Astrocyte (in vitro differentiated cells and primary cell): ENCODE measurements at regions not wholly inside any gene's neighbourhood (a gene's known extent, or its start where the extent isn't known, plus 50 kb on each side); places are given as distances from the start of the nearest gene placed in this dataset.

Source experiments
- DNase-seq: peaks from one replicate; pipeline ENCODE4 v3.0.0-alpha.2; 2010; ENCODE audit warnings: low read depth
- FAIRE-seq: peaks from 2 replicates; lab custom pipeline; 2011; peaks lifted over from hg19 to GRCh38; lab: Jason Lieb, UNC
- H2AFZ ChIP-seq: 2 replicates; pipeline ENCODE4 v1.6.0; 2012; ENCODE audit warnings: low read depth, low read length, inconsistent platforms
- H3K27ac ChIP-seq: 2 replicates; pipeline ENCODE4 v1.5.1; 2011; ENCODE audit warnings: low read depth, low read length, inconsistent platforms
- H3K27me3 ChIP-seq: 2 replicates; pipeline ENCODE4 v1.6.0; 2011; ENCODE audit warnings: low read length, inconsistent platforms; ENCODE audit not compliant: insufficient read depth
- H3K36me3 ChIP-seq: 2 replicates; pipeline ENCODE4 v1.5.1; 2011; ENCODE audit warnings: low read length, inconsistent platforms; ENCODE audit not compliant: insufficient read depth
- H3K4me1 ChIP-seq: 2 replicates; pipeline ENCODE4 v1.5.1; 2011; ENCODE audit warnings: low read length, inconsistent platforms; ENCODE audit not compliant: insufficient read depth
- H3K4me2 ChIP-seq: 2 replicates; pipeline ENCODE4 v1.6.0; 2012; ENCODE audit warnings: low read length, inconsistent platforms
- H3K4me3 ChIP-seq: 2 replicates; pipeline ENCODE4 v1.5.1; 2011; ENCODE audit warnings: low read depth, mild to moderate bottlenecking, low read length, inconsistent platforms; ENCODE audit not compliant: insufficient read depth
- H3K79me2 ChIP-seq: 2 replicates; pipeline ENCODE4 v1.6.0; 2012; ENCODE audit warnings: mild to moderate bottlenecking, low read length, inconsistent platforms; ENCODE audit not compliant: insufficient read depth
- H3K9ac ChIP-seq: 2 replicates; pipeline ENCODE4 v1.6.0; 2012; ENCODE audit warnings: mild to moderate bottlenecking, low read length, inconsistent platforms
- H3K9me3 ChIP-seq: 2 replicates; pipeline ENCODE4 v1.5.1; 2012; ENCODE audit warnings: low read depth, mild to moderate bottlenecking, low read length, inconsistent platforms; ENCODE audit not compliant: insufficient read depth
- H4K20me1 ChIP-seq: 2 replicates; pipeline ENCODE4 v1.6.0; 2012; ENCODE audit warnings: low read length, inconsistent platforms; ENCODE audit not compliant: insufficient read depth
- H3K27ac Mint-ChIP-seq: one replicate; pipeline ENCODE4 v1.8.0; 2021; ENCODE audit warnings: mild to moderate bottlenecking, mixed read lengths; ENCODE audit not compliant: unreplicated experiment
- H3K27me3 Mint-ChIP-seq: one replicate; pipeline ENCODE4 v1.8.0; 2021; ENCODE audit warnings: low read depth, mixed read lengths; ENCODE audit not compliant: unreplicated experiment
- H3K36me3 Mint-ChIP-seq: one replicate; pipeline ENCODE4 v1.8.0; 2021; ENCODE audit warnings: low read depth, mixed read lengths; ENCODE audit not compliant: unreplicated experiment
- H3K4me1 Mint-ChIP-seq: one replicate; pipeline ENCODE4 v1.8.0; 2021; ENCODE audit warnings: low read depth, mixed read lengths; ENCODE audit not compliant: unreplicated experiment
- H3K4me3 Mint-ChIP-seq: one replicate; pipeline ENCODE4 v1.8.0; 2021; ENCODE audit warnings: mild to moderate bottlenecking, moderate library complexity, mixed read lengths; ENCODE audit not compliant: unreplicated experiment
- H3K9me3 Mint-ChIP-seq: one replicate; pipeline ENCODE4 v1.8.0; 2021; ENCODE audit warnings: mild to moderate bottlenecking, mixed read lengths; ENCODE audit not compliant: unreplicated experiment
- CTCF ChIP-seq: IDR thresholded peaks from 2 replicates; pipeline ENCODE4 v1.5.1; 2011; ENCODE audit warnings: low read depth, mild to moderate bottlenecking, inconsistent platforms, low read length, moderate library complexity; ENCODE audit not compliant: insufficient read depth
- EZH2 ChIP-seq: IDR thresholded peaks from 2 replicates; pipeline ENCODE4 v1.6.1; 2012; ENCODE audit warnings: mild to moderate bottlenecking, low read length, inconsistent platforms; ENCODE audit not compliant: insufficient read depth

- Mint-ChIP-seq H3K27me3 (peaks cover 10% of the 10 kb centered on the region), H3K9me3 (no peaks in the 10 kb centered on the region)
- no peak overlapping the region for H2AFZ ChIP-seq
These were observed 142.7 kb downstream of the HRH4 start for GRCh38 chr18:24603151-24603550.

GRCh38 chr18:24605444-24605843, 145.0 kb downstream of the HRH4 start:
- H3K9ac ChIP-seq = no peak overlapping the region
- H3K4me2 ChIP-seq = no peak overlapping the region
- H3K9me3 Mint-ChIP-seq = no peaks in the 10 kb centered on the region
- H4K20me1 ChIP-seq = no peaks in the 10 kb centered on the region
- peaks cover 1% of the 10 kb centered on the region for H3K27me3 Mint-ChIP-seq
- H3K27ac ChIP-seq = no peak overlapping the region
- H3K36me3 ChIP-seq = no peaks in the 10 kb centered on the region
- no peaks in the 10 kb centered on the region for H3K36me3 Mint-ChIP-seq
- no peaks in the 10 kb centered on the region for H3K9me3 ChIP-seq
- H3K27me3 ChIP-seq = no peaks in the 10 kb centered on the region
- no peak overlapping the region for H3K4me3 Mint-ChIP-seq
- DNase-seq (no peak), FAIRE-seq (no peak)
- no peaks in the 10 kb centered on the region for H3K79me2 ChIP-seq
- no peak overlapping the region for H3K27ac Mint-ChIP-seq
- H3K4me3 ChIP-seq = no peak overlapping the region
- no peak for TF ChIP-seq CTCF
- TF ChIP-seq EZH2 = no peak
- H2AFZ ChIP-seq = no peak overlapping the region
- H3K4me1 ChIP-seq = no peaks in the 10 kb centered on the region
- H3K4me1 Mint-ChIP-seq = no peaks in the 10 kb centered on the region

More at GRCh38 chr18:24603151-24603550, 142.7 kb downstream of the HRH4 start:
- H3K79me2 ChIP-seq = no peaks in the 10 kb centered on the region
- H3K36me3 Mint-ChIP-seq = no peaks in the 10 kb centered on the region
- peak overlapping the region; percentile 13 for H3K27ac Mint-ChIP-seq
- no peaks in the 10 kb centered on the region for H3K4me1 Mint-ChIP-seq
- H3K4me1 ChIP-seq = no peaks in the 10 kb centered on the region
- no peak overlapping the region for H3K27ac ChIP-seq
- DNase-seq = no peak
- FAIRE-seq = no peak
- H3K36me3 ChIP-seq = no peaks in the 10 kb centered on the region
- H3K4me2 ChIP-seq = no peak overlapping the region
- H3K27me3 ChIP-seq = no peaks in the 10 kb centered on the region
- no peak overlapping the region for H3K4me3 ChIP-seq
- H3K4me3 Mint-ChIP-seq = no peak overlapping the region
- no peaks in the 10 kb centered on the region for H4K20me1 ChIP-seq
- no peak for TF ChIP-seq EZH2
- TF ChIP-seq CTCF = no peak
- no peak overlapping the region for H3K9ac ChIP-seq
- no peaks in the 10 kb centered on the region for H3K9me3 ChIP-seq

GRCh38 chr18:24609254-24609653, 148.8 kb downstream of the HRH4 start:
- no peak overlapping the region for H3K9ac ChIP-seq
- DNase-seq (no peak), FAIRE-seq (no peak)
- Mint-ChIP-seq H3K4me3 (no peak overlapping the region), H3K27ac (no peak overlapping the region), H3K27me3 (peaks cover 5% of the 10 kb centered on the region), H3K36me3 (no peaks in the 10 kb centered on the region), H3K9me3 (no peaks in the 10 kb centered on the region), H3K4me1 (no peaks in the 10 kb centered on the region)
- H3K4me2 ChIP-seq = no peak overlapping the region
- TF ChIP-seq CTCF (no peak), EZH2 (no peak)
- no peaks in the 10 kb centered on the region for H3K9me3 ChIP-seq
- no peaks in the 10 kb centered on the region for H3K36me3 ChIP-seq
- H3K27ac ChIP-seq = no peak overlapping the region
- H2AFZ ChIP-seq = no peak overlapping the region
- no peaks in the 10 kb centered on the region for H4K20me1 ChIP-seq
- H3K4me3 ChIP-seq = no peak overlapping the region
- no peaks in the 10 kb centered on the region for H3K4me1 ChIP-seq
- H3K79me2 ChIP-seq = no peaks in the 10 kb centered on the region
- no peaks in the 10 kb centered on the region for H3K27me3 ChIP-seq
